A204.1 (cell line): ENCODE measurements at regions not wholly inside any gene's neighbourhood (a gene's known extent, or its start where the extent isn't known, plus 50 kb on each side); places are given as distances from the start of the nearest gene placed in this dataset.
"Not testable (repeated sequence)": the region's sequence is repeated elsewhere in the genome, so short reads cannot be mapped to it uniquely, and the experiment has no call there.

Experiments used
- FAIRE-seq: peaks from 2 replicates; lab custom pipeline; 2012; peaks lifted over from hg19 to GRCh38; lab: Jason Lieb, UNC

GRCh38 chr15:93820566-93820965 is 410.8 kb upstream of the MCTP2 start:
- FAIRE-seq = no peak

- FAIRE-seq = no peak
Observed at GRCh38 chr15:93819826-93820225, 411.5 kb upstream of the MCTP2 start.

GRCh38 chr15:93816815-93817214 is 414.5 kb upstream of the MCTP2 start:
- no peak for FAIRE-seq

GRCh38 chr15:93811305-93811704 is 420.1 kb upstream of the MCTP2 start:
- no peak for FAIRE-seq

GRCh38 chr15:93809516-93809915 is 421.8 kb upstream of the MCTP2 start:
- FAIRE-seq = no peak

GRCh38 chr15:93803421-93804152 is 427.8 kb upstream of the MCTP2 start:
- FAIRE-seq = no peak

GRCh38 chr15:93801206-93801605 is 430.2 kb upstream of the MCTP2 start:
- FAIRE-seq = no peak

GRCh38 chr15:93800805-93801204 is 430.6 kb upstream of the MCTP2 start:
- FAIRE-seq = no peak

GRCh38 chr15:93789441-93789840 is 441.9 kb upstream of the MCTP2 start:
- no peak for FAIRE-seq

- FAIRE-seq = no peak
Observed at GRCh38 chr15:93780073-93780472, 451.3 kb upstream of the MCTP2 start.

- FAIRE-seq = no peak
Observed at GRCh38 chr15:93779341-93779740, 452.0 kb upstream of the MCTP2 start.

- no peak for FAIRE-seq
Observed at GRCh38 chr15:93771196-93772030, 459.9 kb upstream of the MCTP2 start.

- FAIRE-seq = no peak
Observed at GRCh38 chr15:93770788-93771187, 460.6 kb upstream of the MCTP2 start.

GRCh38 chr15:93762036-93762435 is 469.3 kb upstream of the MCTP2 start:
- no peak for FAIRE-seq

- FAIRE-seq = no peak
Observed at GRCh38 chr15:93759629-93760028, 471.7 kb upstream of the MCTP2 start.

GRCh38 chr15:93758824-93759223 is 472.5 kb upstream of the MCTP2 start:
- no peak for FAIRE-seq

GRCh38 chr15:93748710-93749109 is 482.7 kb upstream of the MCTP2 start:
- FAIRE-seq = no peak

GRCh38 chr15:93734976-93735375 is 496.4 kb upstream of the MCTP2 start:
- not testable (repeated sequence) for FAIRE-seq

- no peak for FAIRE-seq
Observed at GRCh38 chr15:93730724-93731123, 500.6 kb upstream of the MCTP2 start.

GRCh38 chr15:93722165-93722564 is 509.2 kb upstream of the MCTP2 start:
- FAIRE-seq = no peak

- FAIRE-seq = no peak
Observed at GRCh38 chr15:93720607-93721006, 510.8 kb upstream of the MCTP2 start.

- FAIRE-seq = no peak
Observed at GRCh38 chr15:93719921-93720351, 511.4 kb upstream of the MCTP2 start.

GRCh38 chr15:93716615-93717231 is 514.6 kb upstream of the MCTP2 start:
- no peak for FAIRE-seq
